Stimulated activated CD4-positive, alpha-beta T cell treated with anti-CD3 and anti-CD28 coated beads, Interleukin-12 subunit alpha, Interleukin-12 subunit beta, amount 100 ng/mL, for 4 hours (primary cell): ENCODE measurements at regions not wholly inside any gene's neighbourhood (a gene's known extent, or its start where the extent isn't known, plus 50 kb on each side); places are given as distances from the start of the nearest gene placed in this dataset.
"Not testable (repeated sequence)": the region's sequence is repeated elsewhere in the genome, so short reads cannot be mapped to it uniquely, and the experiment has no call there.

Experiments used
- DNase-seq: peaks from one replicate; pipeline ENCODE4 v3.0.0-alpha.2; 2020

DNA sequence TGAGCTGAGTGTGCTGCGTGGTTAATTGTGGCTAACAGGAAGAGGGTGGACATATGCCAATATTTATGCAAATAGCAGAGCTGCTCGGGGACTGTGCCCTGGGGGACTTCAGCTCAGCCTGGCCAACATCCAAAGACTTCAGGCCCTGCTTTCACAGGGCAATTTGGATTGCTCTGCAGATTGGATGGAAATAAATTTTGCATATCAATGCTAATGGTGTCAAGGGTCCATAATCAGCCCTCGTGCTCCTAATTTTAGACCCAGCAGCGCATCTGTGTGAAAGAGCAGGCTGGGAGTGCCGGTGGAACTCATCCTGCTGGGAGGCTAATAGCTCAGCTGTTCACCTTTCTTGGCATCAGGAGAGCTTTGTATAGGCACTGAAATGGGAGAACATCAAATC, 270.1 kb downstream of the TCERG1L start:
- DNase-seq: no peak

DNA sequence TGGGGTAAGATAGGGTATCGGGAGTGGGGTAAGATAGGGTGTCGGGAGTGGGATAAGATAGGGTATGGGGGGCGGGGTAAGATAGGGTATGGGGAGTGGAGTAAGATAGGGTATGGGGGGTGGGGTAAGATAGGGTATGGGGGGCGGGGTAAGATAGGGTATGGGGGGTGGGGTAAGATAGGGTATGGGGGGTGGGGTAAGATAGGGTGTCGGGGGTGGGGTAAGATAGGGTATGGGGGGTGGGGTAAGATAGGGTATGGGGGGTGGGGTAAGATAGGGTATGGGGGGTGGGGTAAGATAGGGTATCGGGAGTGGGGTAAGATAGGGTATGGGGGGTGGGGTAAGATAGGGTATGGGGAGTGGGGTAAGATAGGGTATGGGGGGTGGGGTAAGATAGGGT, 269.5 kb downstream of the TCERG1L start:
- not testable (repeated sequence) for DNase-seq
